Fibroblast of lung (primary cell): ENCODE measurements at regions not wholly inside any gene's neighbourhood (a gene's known extent, or its start where the extent isn't known, plus 50 kb on each side); places are given as distances from the start of the nearest gene placed in this dataset.

Source experiments
- EZH2 ChIP-seq: IDR thresholded peaks from 2 replicates; pipeline ENCODE4 v1.5.1; 2012; ENCODE audit warnings: low read length, control low read depth, mild to moderate bottlenecking; ENCODE audit errors: missing control alignments
- TF ChIP-seq, protein P1 (sequence below), 2 donors: IDR thresholded peaks in 1 of 2; conservative IDR thresholded peaks in 1 of 2; 1 replicate in 1 of 2; 2 replicates in 1 of 2; pipeline ENCODE4 v1.5.1; 2011 to 2012; ENCODE audit warnings: low read length in 2 of 2, control low read depth in 1 of 2, inconsistent platforms in 1 of 2, low read depth in 1 of 2, mild to moderate bottlenecking in 1 of 2

GRCh38 chr16:59088431-59088830, 354.3 kb upstream of the GOT2 start:
- TF ChIP-seq, protein P1, sequence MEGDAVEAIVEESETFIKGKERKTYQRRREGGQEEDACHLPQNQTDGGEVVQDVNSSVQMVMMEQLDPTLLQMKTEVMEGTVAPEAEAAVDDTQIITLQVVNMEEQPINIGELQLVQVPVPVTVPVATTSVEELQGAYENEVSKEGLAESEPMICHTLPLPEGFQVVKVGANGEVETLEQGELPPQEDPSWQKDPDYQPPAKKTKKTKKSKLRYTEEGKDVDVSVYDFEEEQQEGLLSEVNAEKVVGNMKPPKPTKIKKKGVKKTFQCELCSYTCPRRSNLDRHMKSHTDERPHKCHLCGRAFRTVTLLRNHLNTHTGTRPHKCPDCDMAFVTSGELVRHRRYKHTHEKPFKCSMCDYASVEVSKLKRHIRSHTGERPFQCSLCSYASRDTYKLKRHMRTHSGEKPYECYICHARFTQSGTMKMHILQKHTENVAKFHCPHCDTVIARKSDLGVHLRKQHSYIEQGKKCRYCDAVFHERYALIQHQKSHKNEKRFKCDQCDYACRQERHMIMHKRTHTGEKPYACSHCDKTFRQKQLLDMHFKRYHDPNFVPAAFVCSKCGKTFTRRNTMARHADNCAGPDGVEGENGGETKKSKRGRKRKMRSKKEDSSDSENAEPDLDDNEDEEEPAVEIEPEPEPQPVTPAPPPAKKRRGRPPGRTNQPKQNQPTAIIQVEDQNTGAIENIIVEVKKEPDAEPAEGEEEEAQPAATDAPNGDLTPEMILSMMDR (conservative IDR thresholded peaks at IDR 0.05 in 1 of 2, IDR thresholded peaks at IDR 0.05 in 1 of 2; ENCODE audit: low read depth in 1 of 2, low read length in 2 of 2) = no peak
- no peak for TF ChIP-seq EZH2
